GM19328 (cell line): ENCODE measurements at regions not wholly inside any gene's neighbourhood (a gene's known extent, or its start where the extent isn't known, plus 50 kb on each side); places are given as distances from the start of the nearest gene placed in this dataset.

ENCODE experiments used
- ATAC-seq: cut with Tn5 transposase; IDR thresholded peaks from one replicate; pipeline ENCODE4 v1.9.1; 2021; ENCODE audit warnings: mild to moderate bottlenecking, moderate library complexity; ENCODE audit not compliant: unreplicated experiment

GRCh38 chr9:18018661-18019060 is 439.8 kb downstream of the SH3GL2 start:
- ATAC-seq = no peak

- ATAC-seq = no peak
Measured at GRCh38 chr9:18020121-18020745, 441.4 kb downstream of the SH3GL2 start.

DNA sequence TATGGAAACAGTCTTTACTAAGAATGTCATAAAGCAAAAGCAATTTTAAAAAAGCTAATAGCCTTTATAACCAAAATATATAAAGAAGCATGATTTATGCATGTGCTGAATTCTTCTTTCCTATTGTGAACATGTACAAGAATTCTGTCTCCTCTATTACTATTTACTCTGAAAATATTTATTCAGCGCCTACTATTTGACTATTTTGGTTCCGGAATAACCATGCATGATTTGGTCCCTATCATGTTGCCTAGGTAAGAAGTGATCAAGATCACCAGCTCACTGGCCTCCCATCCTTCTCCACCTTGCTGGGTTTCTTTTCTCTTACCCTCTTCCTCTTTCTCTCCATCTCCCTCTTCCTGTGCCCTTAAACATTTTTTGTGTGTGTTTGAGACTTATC is 443.8 kb downstream of the SH3GL2 start:
- no peak for ATAC-seq

DNA sequence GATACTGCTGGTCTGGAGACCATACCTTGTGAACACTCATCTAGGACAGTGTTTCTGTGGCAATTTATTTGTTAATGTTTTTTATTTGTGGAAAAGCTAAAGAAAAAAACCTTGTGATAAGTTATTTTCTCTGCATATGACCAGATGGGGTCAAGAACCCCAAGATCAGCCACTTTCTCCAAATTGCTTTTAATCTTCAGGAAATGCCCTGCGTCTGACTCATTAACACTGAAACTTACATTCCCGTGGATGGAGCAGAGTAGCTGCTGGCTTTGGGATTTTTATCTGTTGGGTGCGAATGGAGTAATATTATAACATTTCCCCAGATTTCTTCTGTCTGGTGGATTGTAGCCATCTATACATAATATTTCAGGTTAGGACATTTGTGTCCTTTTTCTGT is 444.5 kb downstream of the SH3GL2 start:
- no peak for ATAC-seq

DNA sequence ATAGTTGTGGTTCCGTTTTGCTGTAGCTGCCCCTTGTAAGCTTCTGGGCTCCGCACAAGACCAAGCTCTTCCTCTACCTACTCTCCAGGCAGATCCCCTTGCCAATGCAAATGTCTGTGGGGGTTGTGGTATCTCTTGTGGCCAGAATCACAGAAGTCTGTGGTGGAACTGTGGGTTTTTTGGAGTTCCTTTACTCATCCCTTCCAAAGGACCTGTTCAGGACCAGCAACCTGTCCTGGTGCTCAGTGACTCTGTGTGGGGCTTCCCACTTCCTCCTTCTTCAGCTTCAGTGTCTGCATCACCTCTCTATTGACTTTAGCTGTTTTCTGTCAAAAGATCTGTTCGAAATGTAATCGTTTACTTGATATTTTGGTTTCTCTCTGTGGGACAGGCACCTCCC is 441.3 kb upstream of the ADAMTSL1 start:
- no peak for ATAC-seq

- no peak for ATAC-seq
Measured at GRCh38 chr9:18036422-18037187, 437.3 kb upstream of the ADAMTSL1 start.

- no peak for ATAC-seq
Measured at GRCh38 chr9:18037981-18038380, 436.0 kb upstream of the ADAMTSL1 start.

DNA sequence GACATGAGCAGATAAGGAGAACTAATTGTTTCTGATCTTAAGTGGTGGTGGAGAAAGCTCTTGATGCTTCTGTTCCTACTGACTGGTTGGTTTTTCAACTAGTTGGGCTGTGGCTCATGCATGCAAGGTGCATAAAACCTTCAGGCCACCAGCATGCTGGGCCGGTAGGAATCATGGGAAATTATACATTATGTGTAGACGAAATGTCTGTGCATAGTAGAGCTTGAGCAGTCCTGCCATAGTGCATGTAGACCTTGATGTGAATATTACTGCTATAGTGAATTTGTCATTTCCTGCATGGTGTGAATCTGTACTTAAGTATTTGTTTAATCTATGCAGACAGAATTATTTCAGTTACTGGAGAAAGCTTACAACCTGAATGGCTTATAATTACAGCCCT is 433.6 kb upstream of the ADAMTSL1 start:
- ATAC-seq = no peak

GRCh38 chr9:18043978-18044377 is 430.0 kb upstream of the ADAMTSL1 start:
- ATAC-seq = no peak

GRCh38 chr9:18045326-18045725 is 428.6 kb upstream of the ADAMTSL1 start:
- no peak for ATAC-seq

DNA sequence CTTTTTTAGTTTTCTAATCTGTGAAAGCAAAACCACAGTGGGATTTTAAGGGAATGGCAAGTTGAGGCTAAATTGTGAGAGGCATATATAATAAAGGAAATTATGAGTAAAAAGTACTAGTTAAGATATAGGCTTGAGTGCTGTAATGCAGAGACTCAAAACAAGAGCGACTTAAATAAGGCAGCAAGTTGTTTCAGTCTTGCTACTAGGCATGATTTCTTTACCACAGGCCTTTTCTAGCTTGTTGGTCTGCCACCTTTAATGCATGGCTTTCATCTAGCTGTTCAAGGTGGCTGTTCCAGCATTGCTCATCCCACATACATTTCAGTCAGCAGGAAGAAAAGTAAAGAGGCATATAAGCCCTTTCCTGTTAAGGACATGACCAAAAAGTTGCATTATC is 427.9 kb upstream of the ADAMTSL1 start:
- ATAC-seq = no peak

- ATAC-seq = no peak
Measured at GRCh38 chr9:18051638-18052037, 422.3 kb upstream of the ADAMTSL1 start.

GRCh38 chr9:18052060-18052459 is 421.9 kb upstream of the ADAMTSL1 start:
- no peak for ATAC-seq

DNA sequence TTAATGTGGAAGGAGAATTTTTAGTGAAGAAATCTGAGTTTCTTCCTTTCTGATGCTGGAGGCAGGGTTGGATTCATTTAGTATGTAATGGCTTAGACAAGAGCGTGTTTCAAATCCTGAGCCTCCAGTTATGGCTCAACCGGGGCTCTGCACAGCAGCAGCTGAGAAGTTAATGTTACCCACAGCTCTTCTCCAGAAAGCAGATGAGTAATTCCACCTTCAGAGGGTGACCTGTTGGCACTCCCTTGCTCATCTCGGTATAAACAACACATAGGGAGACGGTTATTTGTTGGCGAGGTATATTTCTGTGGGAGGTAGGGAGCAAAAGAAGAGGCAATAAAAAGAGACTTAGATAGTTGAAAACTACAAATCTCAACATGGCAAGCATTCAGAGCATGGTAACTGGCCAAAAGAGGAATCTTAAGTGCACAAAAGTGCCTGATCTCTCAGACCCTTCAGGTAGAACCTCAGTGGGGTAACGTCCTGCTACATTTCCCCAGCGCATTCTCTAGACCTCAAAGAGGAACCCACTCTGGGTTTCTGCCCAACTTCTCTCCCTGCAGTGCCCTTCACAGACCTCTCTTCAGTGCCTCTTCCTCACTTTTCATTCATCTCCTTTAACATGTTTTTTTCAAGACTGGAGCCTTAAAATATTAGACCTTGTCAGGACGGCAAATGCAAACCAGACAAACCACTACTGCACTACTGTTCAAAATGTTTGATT is 417.5 kb upstream of the ADAMTSL1 start:
- ATAC-seq = no peak

DNA sequence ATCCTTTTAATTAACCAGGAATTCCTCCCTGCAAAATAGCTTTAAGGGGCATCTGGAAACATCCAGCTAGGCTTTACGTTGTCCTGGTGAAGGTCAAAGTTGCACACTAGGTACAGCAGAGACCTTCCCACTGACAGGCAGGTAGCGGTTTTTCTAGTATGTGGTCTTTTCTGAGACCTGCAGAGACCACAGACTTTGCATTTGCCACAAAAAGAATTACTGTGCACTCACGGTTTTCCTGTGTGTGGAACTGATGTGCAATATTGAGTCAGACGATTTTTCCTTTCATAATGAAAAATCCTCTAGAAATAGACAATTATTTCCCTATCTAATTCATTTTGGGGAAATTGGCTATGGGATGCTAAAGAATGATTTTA is 417.0 kb upstream of the ADAMTSL1 start:
- peak; percentile 96 for ATAC-seq

GRCh38 chr9:18058564-18059442 is 415.1 kb upstream of the ADAMTSL1 start:
- ATAC-seq = no peak

DNA sequence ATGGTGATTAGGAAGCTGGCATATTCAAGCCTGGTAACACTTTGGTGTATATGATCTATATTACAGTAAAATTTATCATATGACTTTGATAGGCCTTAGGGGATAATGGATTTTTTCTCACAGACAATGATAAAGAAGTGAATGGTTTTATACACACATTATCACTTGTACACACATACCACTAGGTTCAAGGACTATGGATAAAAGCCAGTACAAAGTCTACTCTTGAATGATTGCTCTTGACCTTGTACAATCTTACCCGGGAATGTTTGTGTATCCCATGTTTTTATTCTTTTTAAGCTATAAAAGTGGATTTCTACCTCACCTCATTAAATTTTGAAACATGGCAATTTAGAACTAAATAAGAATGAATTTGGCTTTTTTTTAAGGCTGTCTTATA is 414.5 kb upstream of the ADAMTSL1 start:
- no peak for ATAC-seq

DNA sequence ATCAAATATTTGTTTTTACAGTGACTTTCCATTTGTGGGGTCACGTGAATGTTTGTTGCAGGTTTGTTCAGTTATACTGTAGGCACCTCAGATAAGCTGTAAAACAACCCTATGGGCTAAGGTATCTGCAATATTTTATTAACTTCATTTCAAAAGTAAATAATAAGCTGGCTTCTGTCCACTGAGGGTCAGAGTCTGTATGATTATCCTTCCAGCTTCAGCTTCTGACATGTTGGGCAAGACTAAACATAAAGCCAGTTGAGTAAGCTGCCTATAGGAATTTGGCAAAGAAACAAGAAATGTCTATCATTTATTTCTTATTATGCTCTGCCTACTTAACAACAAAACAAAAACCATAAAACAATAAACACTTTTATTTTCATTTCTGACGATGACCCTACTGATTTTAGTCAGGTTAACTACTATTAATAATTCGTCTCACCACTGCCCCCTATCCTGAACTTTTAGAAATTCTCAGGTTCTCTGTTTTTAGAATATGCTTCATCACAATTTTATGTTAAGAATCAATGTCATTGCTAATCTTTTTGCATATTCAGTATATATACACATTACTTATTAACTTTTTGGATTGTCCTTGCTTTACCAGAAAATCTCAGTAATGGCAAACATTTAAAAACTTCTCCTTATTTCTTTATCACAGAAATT is 413.6 kb upstream of the ADAMTSL1 start:
- no peak for ATAC-seq

DNA sequence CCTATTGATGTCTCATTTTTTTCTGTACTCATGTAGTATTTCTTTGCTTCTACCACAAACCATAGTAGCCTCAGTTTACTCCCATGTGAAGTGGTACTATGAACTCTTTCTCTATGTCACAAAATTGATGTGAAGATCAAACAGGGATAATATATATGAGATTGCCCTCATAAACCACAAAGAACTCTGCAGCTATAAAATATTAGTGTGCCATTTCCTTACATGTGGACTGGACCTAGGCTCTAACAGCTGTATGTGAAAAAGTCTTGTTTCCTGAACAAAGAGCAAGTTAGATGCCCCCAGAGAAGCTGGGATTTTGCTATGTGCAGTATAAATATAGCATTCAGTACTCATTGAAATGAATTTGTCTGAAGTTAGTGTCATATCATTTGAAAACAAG is 412.6 kb upstream of the ADAMTSL1 start:
- ATAC-seq = no peak

- no peak for ATAC-seq
Measured at GRCh38 chr9:18061856-18062255, 412.1 kb upstream of the ADAMTSL1 start.
